22Rv1 (cell line): ENCODE measurements at regions not wholly inside any gene's neighbourhood (a gene's known extent, or its start where the extent isn't known, plus 50 kb on each side); places are given as distances from the start of the nearest gene placed in this dataset.

ENCODE experiments used
- ZFX ChIP-seq: fragments of 450-650 bp; IDR thresholded peaks from 2 replicates; pipeline ENCODE4 v1.6.1; 2017; ENCODE audit warnings: antibody characterized with exemption, borderline replicate concordance
- TF ChIP-seq, protein P1 (sequence below): fragments of 450-650 bp; IDR thresholded peaks from 2 replicates; pipeline ENCODE4 v1.5.1; 2017; ENCODE audit warnings: mild to moderate bottlenecking

- TF ChIP-seq, protein P1, sequence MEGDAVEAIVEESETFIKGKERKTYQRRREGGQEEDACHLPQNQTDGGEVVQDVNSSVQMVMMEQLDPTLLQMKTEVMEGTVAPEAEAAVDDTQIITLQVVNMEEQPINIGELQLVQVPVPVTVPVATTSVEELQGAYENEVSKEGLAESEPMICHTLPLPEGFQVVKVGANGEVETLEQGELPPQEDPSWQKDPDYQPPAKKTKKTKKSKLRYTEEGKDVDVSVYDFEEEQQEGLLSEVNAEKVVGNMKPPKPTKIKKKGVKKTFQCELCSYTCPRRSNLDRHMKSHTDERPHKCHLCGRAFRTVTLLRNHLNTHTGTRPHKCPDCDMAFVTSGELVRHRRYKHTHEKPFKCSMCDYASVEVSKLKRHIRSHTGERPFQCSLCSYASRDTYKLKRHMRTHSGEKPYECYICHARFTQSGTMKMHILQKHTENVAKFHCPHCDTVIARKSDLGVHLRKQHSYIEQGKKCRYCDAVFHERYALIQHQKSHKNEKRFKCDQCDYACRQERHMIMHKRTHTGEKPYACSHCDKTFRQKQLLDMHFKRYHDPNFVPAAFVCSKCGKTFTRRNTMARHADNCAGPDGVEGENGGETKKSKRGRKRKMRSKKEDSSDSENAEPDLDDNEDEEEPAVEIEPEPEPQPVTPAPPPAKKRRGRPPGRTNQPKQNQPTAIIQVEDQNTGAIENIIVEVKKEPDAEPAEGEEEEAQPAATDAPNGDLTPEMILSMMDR = no peak
- TF ChIP-seq ZFX = no peak
Measured at GRCh38 chr20:19864130-19864529, 106.1 kb downstream of the RIN2 start.
